ENCODE measurements at regions not wholly inside any gene's neighbourhood (a gene's known extent, or its start where the extent isn't known, plus 50 kb on each side); places are given as distances from the start of the nearest gene placed in this dataset.
A peak's percentile ranks its signal among the peaks of the same experiment; 100 is the strongest.
"Not testable (repeated sequence)": the region's sequence is repeated elsewhere in the genome, so short reads cannot be mapped to it uniquely, and the experiment has no call there.

GRCh38 chr1:116265931-116266863 lies 106.8 kb upstream of the ATP1A1 start:
- no peak for DNase-seq

- no peak for DNase-seq
These were observed 106.2 kb upstream of the ATP1A1 start for GRCh38 chr1:116266864-116267212.

DNA sequence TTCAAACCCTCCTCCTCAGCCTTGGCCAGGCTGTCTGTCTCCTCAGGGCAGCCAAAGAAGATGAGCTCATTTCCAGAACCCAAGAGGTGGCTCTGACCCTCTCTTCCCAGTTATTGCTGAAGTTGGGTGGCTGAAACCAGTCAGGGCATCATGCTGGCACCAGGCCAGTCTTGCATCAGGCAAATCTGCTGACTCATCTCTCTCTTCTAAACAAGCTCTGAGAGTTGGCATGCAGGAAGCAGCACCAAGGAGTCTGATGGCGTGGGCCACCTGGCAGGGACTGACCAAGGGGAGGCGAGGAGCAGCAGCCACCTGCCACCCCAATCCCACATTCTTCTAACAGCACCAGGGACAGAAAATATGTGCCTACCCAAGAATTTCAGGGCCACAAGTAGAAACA lies 104.8 kb upstream of the ATP1A1 start:
- peak; percentile 97 for DNase-seq

- DNase-seq: no peak
These were observed 102.6 kb upstream of the ATP1A1 start for GRCh38 chr1:116270316-116271057.

DNA sequence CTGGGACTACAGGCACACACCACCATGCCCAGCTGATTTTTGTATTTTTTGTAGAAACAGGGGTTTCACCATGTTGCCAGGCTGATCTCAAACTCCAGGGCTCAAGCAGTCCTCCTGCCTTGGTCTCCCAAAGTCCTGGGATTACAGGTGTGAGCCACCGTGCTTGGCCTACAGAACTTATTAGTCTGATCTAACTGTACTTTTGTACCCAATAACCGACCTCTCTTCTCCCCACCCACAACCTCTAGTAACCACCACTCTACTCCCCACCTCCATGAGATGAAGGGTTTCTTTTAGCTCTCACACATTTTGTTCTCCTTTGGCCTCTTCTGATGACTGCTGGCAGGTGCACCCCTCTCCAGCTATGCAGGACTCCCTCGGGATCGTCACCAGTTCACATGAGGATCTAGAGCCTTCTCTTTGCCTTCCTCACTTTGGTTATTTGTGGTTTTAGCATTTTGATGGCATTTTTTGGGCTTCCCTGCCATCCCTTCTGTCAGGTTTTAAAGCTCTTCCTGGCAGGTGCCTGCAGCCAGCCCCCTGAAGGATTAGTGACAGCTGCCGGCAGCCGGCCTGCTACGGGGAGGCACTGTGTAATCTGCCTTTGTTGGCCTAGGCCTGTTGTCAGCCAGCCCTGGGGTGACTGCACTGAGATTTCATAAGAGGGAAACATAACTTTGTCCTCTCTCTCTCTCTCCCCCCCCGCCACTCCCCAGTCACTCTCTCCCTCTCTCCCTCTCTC lies 99.8 kb upstream of the ATP1A1 start:
- no peak for DNase-seq

DNA sequence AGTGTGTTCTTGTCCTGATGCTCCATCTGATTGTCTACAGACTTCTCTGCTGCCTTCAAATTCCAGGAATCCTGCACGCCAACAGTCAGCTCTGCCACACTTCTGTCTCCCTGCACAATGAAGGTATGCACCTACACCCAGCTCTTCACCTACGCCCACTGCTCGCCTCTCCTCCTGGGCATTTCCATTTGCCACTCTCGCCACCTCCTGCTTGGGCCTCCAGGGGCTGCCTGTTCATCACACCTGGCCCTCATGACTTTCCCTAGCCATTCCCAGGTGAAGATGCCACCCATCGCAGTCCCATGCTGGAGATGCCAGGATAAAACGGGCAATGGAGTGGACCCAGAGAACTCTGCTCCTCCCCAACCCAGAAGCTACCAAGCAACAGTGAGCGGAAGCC lies 96.5 kb upstream of the ATP1A1 start:
- no peak for DNase-seq

DNA sequence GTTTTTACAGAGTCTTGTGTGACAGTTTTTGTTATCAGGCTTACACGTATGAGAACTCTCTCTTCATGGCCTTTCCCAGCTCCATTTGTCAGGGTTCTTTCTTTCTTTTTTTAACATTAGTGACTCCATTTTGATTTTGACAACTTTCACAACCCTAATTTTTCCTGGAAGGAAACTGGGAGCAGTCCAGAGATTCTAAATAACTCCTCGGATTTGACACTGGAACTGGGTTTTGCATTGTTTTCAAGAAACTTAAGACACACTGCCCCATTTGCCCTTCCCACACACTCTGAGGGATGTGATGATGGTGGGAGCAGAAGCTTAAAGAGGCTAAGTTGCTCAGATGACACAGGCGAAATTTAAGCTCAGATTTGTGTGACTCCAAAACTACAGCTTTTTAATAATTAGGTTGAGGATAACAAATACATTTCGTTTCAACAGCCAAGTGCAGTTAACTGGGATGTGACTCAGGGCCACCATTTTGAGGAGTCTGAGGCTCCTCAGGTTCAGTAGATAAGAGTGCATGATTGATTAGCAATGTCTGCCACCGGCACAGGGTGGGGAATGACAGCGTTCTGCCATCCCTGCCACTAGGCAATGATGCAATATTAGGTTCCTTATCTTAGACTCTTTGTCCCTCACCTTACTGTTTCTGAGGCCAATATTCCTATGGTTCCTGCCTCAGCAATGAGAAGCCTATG lies 95.1 kb upstream of the ATP1A1 start:
- DNase-seq: no peak

DNA sequence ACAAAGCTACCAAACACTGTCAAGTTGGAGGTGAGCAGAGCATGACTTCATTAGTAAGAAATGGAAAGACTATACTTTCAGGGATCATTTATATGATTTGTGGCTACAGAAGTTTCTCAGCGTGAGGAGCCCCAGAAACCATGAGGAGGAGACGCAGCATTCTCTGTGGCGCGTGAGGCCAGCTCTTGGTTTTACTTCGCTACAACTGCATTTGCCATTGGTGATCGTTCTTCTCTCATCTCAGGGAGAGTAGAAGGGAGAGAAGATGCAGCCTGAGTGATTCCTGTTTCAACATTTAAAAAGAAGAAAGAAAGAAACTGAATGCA lies 94.5 kb upstream of the ATP1A1 start:
- DNase-seq: no peak

GRCh38 chr1:116279715-116280114 lies 93.3 kb upstream of the ATP1A1 start:
- no peak for DNase-seq

- DNase-seq: peak; percentile 75
These were observed 88.1 kb upstream of the ATP1A1 start for GRCh38 chr1:116284819-116285390.

- DNase-seq: no peak
These were observed 86.5 kb upstream of the ATP1A1 start for GRCh38 chr1:116286541-116286971.

GRCh38 chr1:116287341-116288200 lies 85.5 kb upstream of the ATP1A1 start:
- DNase-seq: peak; percentile 75

DNA sequence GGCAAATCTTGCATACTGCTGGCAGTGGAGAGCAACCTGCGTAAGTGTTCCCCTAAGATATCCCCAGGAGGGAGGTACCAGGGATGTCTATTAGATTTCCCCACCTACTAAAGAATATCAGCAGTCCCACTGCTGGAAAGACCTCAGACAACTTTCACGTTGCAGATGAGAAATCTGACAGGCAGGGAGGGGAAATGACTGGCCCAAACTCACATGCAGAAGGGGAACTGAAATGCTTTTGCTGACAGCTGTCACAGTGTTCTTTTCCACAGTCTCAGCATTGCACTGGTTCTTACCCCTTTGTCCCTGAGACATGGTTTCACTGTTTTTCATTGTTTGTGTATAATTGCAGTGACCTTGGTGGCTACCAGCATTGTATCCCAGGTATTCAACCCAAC lies 84.8 kb upstream of the ATP1A1 start:
- DNase-seq: no peak

DNA sequence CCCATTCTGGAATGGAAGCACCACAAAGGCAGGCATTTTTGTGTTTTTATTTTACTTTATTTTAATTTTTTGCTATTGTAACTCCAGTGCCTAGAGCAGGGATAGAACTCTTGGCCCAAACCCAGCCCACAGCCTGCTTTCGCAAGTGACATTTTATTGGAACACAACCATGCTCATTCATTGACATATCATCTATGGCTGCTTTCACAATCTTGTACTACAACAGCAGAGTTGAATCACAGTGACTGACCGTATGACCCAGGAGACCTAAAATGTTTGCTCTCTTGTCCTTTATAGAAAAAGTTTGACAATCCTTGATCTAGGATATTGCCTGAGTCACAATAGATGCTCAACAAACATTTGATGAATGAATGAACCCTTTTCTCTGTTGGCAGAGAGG lies 83.9 kb upstream of the ATP1A1 start:
- DNase-seq: no peak

GRCh38 chr1:116290085-116290705 lies 82.8 kb upstream of the ATP1A1 start:
- no peak for DNase-seq

GRCh38 chr1:116291024-116291423 lies 82.0 kb upstream of the ATP1A1 start:
- no peak for DNase-seq

- peak; percentile 88 for DNase-seq
These were observed 79.9 kb upstream of the ATP1A1 start for GRCh38 chr1:116292929-116293725.

DNA sequence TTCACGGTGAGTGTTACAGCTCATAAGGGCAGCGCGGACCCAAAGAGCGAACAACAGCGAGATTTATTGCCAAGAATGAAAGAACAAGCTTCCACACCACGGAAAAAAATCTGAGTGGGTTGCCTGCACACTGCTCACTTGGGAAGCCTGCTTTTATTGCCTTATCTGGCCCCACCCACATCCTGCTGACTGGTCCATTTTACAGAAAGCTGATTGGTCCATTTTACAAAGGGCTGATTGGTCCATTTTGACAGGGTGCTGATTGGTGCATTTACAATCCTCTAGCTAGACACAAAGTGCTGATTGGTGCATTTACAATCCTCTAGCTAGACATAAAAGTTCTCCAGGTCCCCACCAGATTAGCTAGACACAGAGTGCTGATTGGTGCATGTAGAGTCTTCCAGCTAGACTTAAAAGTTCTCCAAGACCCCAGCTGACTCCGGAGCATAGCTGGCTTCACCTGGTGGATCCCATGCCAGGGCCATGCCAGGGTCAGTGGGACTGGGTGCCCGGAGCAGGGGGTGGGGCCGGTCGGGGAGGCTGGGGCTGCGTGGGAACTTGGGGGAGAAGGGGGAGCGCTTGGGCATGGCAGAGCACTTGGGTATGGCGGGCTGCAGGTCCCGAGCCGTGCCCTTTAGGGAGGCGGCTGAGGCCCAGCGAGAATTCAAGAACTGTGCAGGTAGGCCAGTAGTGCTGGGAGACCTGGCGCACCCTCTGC lies 75.4 kb upstream of the ATP1A1 start:
- DNase-seq: no peak

GRCh38 chr1:116298213-116298579 lies 74.8 kb upstream of the ATP1A1 start:
- not testable (repeated sequence) for DNase-seq

GRCh38 chr1:116298746-116299145 lies 74.3 kb upstream of the ATP1A1 start:
- no peak for DNase-seq

Data from NCI-H510A treated with DMSO at 0.1 percent for 48 hours (cell line).